ENCODE measurements at regions not wholly inside any gene's neighbourhood (a gene's known extent, or its start where the extent isn't known, plus 50 kb on each side); places are given as distances from the start of the nearest gene placed in this dataset.

GRCh38 chr14:22416193-22416592 lies 172.8 kb downstream of the DAD1 start:
- no peaks in the 10 kb centered on the region for H3K36me3 ChIP-seq (ENCODE audit: control insufficient read depth, insufficient read depth, low read length)

GRCh38 chr14:22415605-22415959 lies 173.4 kb downstream of the DAD1 start:
- TF ChIP-seq CTCF (IDR thresholded peaks at IDR 0.05; ENCODE audit: insufficient read depth, low read length, severe bottlenecking): no peak
- H3K36me3 ChIP-seq (ENCODE audit: control insufficient read depth, insufficient read depth, low read length): no peaks in the 10 kb centered on the region
- FAIRE-seq: no peak
- no peak overlapping the region for H3K4me3 ChIP-seq (ENCODE audit: low read depth, low read length)
- peaks cover 5% of the 10 kb centered on the region for H3K27me3 ChIP-seq (ENCODE audit: control insufficient read depth, insufficient read depth, low read length)
- no peak for DNase-seq (ENCODE audit: low read depth)

More at GRCh38 chr14:22416193-22416592, 172.8 kb downstream of the DAD1 start:
- FAIRE-seq: no peak
- Histone ChIP-seq H3K27me3 (ENCODE audit: control insufficient read depth, insufficient read depth, low read length) (peaks cover 5% of the 10 kb centered on the region), H3K4me3 (ENCODE audit: low read depth, low read length) (no peak overlapping the region)
- TF ChIP-seq CTCF (IDR thresholded peaks at IDR 0.05; ENCODE audit: insufficient read depth, low read length, severe bottlenecking): no peak
- DNase-seq (ENCODE audit: low read depth): no peak

GRCh38 chr14:22414876-22415604 lies 174.0 kb downstream of the DAD1 start:
- TF ChIP-seq CTCF (IDR thresholded peaks at IDR 0.05; ENCODE audit: insufficient read depth, low read length, severe bottlenecking): no peak
- FAIRE-seq (no peak), DNase-seq (ENCODE audit: low read depth) (no peak)
- Histone ChIP-seq H3K27me3 (ENCODE audit: control insufficient read depth, insufficient read depth, low read length) (peaks cover 5% of the 10 kb centered on the region), H3K4me3 (ENCODE audit: low read depth, low read length) (no peak overlapping the region), H3K36me3 (ENCODE audit: control insufficient read depth, insufficient read depth, low read length) (no peaks in the 10 kb centered on the region)

GRCh38 chr14:22412926-22413411 lies 176.1 kb downstream of the DAD1 start:
- no peaks in the 10 kb centered on the region for H3K36me3 ChIP-seq (ENCODE audit: control insufficient read depth, insufficient read depth, low read length)

GRCh38 chr14:22411398-22412055 lies 177.5 kb downstream of the DAD1 start:
- no peak for TF ChIP-seq CTCF (IDR thresholded peaks at IDR 0.05; ENCODE audit: insufficient read depth, low read length, severe bottlenecking)
- Histone ChIP-seq H3K4me3 (ENCODE audit: low read depth, low read length) (no peak overlapping the region), H3K36me3 (ENCODE audit: control insufficient read depth, insufficient read depth, low read length) (no peaks in the 10 kb centered on the region), H3K27me3 (ENCODE audit: control insufficient read depth, insufficient read depth, low read length) (peaks cover 2% of the 10 kb centered on the region)
- DNase-seq (ENCODE audit: low read depth) (no peak), FAIRE-seq (no peak)

More at GRCh38 chr14:22412926-22413411, 176.1 kb downstream of the DAD1 start:
- peaks cover 5% of the 10 kb centered on the region for H3K27me3 ChIP-seq (ENCODE audit: control insufficient read depth, insufficient read depth, low read length)
- DNase-seq (ENCODE audit: low read depth) (no peak), FAIRE-seq (no peak)
- TF ChIP-seq CTCF (IDR thresholded peaks at IDR 0.05; ENCODE audit: insufficient read depth, low read length, severe bottlenecking): no peak
- no peak overlapping the region for H3K4me3 ChIP-seq (ENCODE audit: low read depth, low read length)
